ENCODE measurements at regions not wholly inside any gene's neighbourhood (a gene's known extent, or its start where the extent isn't known, plus 50 kb on each side); places are given as distances from the start of the nearest gene placed in this dataset.

DNA sequence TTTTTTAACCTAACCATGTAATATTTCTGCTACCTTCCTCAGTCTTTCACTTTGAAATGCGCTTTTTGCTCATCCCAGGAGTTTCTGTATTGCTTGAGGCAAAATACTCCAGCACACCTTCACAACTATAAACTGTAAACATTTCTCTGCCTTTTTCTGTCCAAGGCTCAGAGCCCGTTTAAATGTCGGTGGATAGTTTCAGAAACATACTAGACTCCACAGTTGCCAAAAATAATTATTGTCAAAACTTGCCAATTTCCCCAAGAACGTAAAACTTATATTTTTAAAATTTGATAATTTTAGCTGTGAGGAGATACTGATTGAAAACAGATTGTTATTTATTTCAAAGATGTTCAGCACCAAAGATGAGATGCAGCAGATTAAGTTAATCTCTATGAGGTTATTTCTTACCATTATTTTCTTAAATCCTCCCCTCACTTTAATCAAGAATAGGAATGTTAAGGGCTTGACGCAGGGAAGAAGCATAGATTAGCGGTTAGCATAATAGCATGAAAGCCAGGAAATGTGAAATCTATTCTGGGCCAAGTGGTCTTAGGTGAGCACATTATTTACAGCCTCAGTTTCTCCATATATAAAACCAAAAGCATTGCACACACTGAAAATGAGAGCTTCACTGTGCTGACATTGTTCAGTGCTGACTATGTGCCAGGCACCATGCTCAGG, 91.5 kb upstream of the ESRRG start:
- TF ChIP-seq EP300 (IDR thresholded peaks at IDR 0.05) (no peak), CTCF (IDR thresholded peaks at IDR 0.05) (no peak), POLR2A (IDR thresholded peaks at IDR 0.05; ENCODE audit: low read depth) (no peak), POLR2AphosphoS5 (IDR thresholded peaks at IDR 0.05) (no peak)
- Histone ChIP-seq H3K36me3 (no peaks in the 10 kb centered on the region), H3K27ac (replicated peaks in 1 of 4) (peak overlapping the region in 1 of 4 donors; percentile 25), H3K9me3 (no peaks in the 10 kb centered on the region), H3K4me3 (no peak overlapping the region), H3K4me1 (peaks cover 9 to 23% (median 17%) of the 10 kb centered on the region in 4 donors), H3K27me3 (no peaks in the 10 kb centered on the region)
- no peak for DNase-seq (ENCODE audit: extremely low spot score)
- intact Hi-C loops (cut with DNase I) = no loop called here
- WGBS = 51% methylated on average over 6 of the region's 6 CpGs

GRCh38 chr1:216812966-216813365, 89.7 kb upstream of the ESRRG start:
- peaks cover 9 to 23% (median 17%) of the 10 kb centered on the region in 4 donors for H3K4me1 ChIP-seq
- H3K27ac ChIP-seq (replicated peaks in 1 of 4) = no peak overlapping the region
- intact Hi-C loops (cut with DNase I) = no loop called here
- DNase-seq (ENCODE audit: extremely low spot score) = no peak
- H3K4me3 ChIP-seq = no peak overlapping the region
- H3K36me3 ChIP-seq = no peaks in the 10 kb centered on the region
- 69% methylated on average over 4 of the region's 4 CpGs for WGBS
- H3K27me3 ChIP-seq = no peaks in the 10 kb centered on the region
- TF ChIP-seq CTCF (IDR thresholded peaks at IDR 0.05) (no peak), EP300 (IDR thresholded peaks at IDR 0.05) (no peak), POLR2AphosphoS5 (IDR thresholded peaks at IDR 0.05) (no peak), POLR2A (IDR thresholded peaks at IDR 0.05; ENCODE audit: low read depth) (no peak)
- no peaks in the 10 kb centered on the region for H3K9me3 ChIP-seq

- Histone ChIP-seq H3K9me3 (no peaks in the 10 kb centered on the region), H3K27ac (replicated peaks in 1 of 4) (no peak overlapping the region), H3K4me3 (no peak overlapping the region), H3K4me1 (peaks cover 4 to 17% (median 11%) of the 10 kb centered on the region in 4 donors), H3K27me3 (no peaks in the 10 kb centered on the region), H3K36me3 (no peaks in the 10 kb centered on the region)
- intact Hi-C loops (cut with DNase I) = no loop called here
- no peak for TF ChIP-seq POLR2AphosphoS5 (IDR thresholded peaks at IDR 0.05)
- DNase-seq (ENCODE audit: extremely low spot score) = no peak
- 91% methylated on average over 5 of the region's 5 CpGs for WGBS
Measured at GRCh38 chr1:216809649-216810048, 86.4 kb upstream of the ESRRG start.

DNA sequence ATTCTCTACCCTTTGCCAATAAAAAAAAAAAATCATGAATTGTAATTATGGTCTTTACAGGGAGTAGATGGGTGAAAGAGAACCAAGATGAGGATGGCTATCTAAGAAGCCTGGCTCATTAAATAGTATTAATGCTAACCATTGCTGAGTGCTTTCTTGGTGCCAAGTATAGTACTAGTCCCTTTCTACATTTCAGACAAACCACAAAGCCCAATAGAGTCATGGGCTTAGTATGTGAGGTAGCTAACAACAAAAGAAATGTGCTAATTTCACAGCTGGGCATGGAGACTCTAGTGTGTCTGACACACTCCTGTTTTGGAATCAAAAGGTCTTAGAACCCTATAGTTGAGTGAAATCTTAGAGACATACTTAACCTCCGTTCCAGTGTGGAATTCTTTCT, 84.5 kb upstream of the ESRRG start:
- WGBS = 95% methylated on average over 1 of the region's 1 CpG
- peaks cover 0 to 16% (median 9%) of the 10 kb centered on the region in 4 donors for H3K4me1 ChIP-seq

GRCh38 chr1:216805953-216806352, 82.7 kb upstream of the ESRRG start:
- DNase-seq (ENCODE audit: extremely low spot score) = no peak
- no peak for TF ChIP-seq EP300 (IDR thresholded peaks at IDR 0.05)
- no peak for TF ChIP-seq POLR2A (IDR thresholded peaks at IDR 0.05; ENCODE audit: low read depth)
- TF ChIP-seq CTCF (IDR thresholded peaks at IDR 0.05) = no peak
- TF ChIP-seq POLR2AphosphoS5 (IDR thresholded peaks at IDR 0.05) = no peak
- H3K27ac ChIP-seq (replicated peaks in 1 of 4) = no peak overlapping the region
- no peak overlapping the region for H3K4me3 ChIP-seq
- peaks cover 0 to 6% (median 1%) of the 10 kb centered on the region in 4 donors for H3K4me1 ChIP-seq
- intact Hi-C loops (cut with DNase I) = no loop called here
- WGBS = 92% methylated on average over 1 of the region's 1 CpG
- no peaks in the 10 kb centered on the region for H3K36me3 ChIP-seq
- H3K27me3 ChIP-seq = no peaks in the 10 kb centered on the region
- no peaks in the 10 kb centered on the region for H3K9me3 ChIP-seq

More for the DNA sequence above, 84.5 kb upstream of the ESRRG start:
- H3K36me3 ChIP-seq = no peaks in the 10 kb centered on the region
- no peak for DNase-seq (ENCODE audit: extremely low spot score)
- intact Hi-C loops (cut with DNase I) = no loop called here
- TF ChIP-seq POLR2A (IDR thresholded peaks at IDR 0.05; ENCODE audit: low read depth) (no peak), CTCF (IDR thresholded peaks at IDR 0.05) (no peak), EP300 (IDR thresholded peaks at IDR 0.05) (no peak), POLR2AphosphoS5 (IDR thresholded peaks at IDR 0.05) (no peak)
- no peaks in the 10 kb centered on the region for H3K9me3 ChIP-seq
- no peak overlapping the region for H3K4me3 ChIP-seq
- no peaks in the 10 kb centered on the region for H3K27me3 ChIP-seq
- H3K27ac ChIP-seq (replicated peaks in 1 of 4) = no peak overlapping the region
